Choroid plexus epithelial cell (primary cell): ENCODE measurements at regions not wholly inside any gene's neighbourhood (a gene's known extent, or its start where the extent isn't known, plus 50 kb on each side); places are given as distances from the start of the nearest gene placed in this dataset.

Experiments used
- DNase-seq: peaks from one replicate; pipeline ENCODE4 v3.0.0-alpha.2; 2010; ENCODE audit warnings: low read depth
- H3K4me3 ChIP-seq: 2 replicates; pipeline ENCODE4 v1.5.1; 2011; ENCODE audit warnings: low read depth, mild to moderate bottlenecking, control low read depth, low read length, moderate library complexity
- TF ChIP-seq, protein P1 (sequence below): conservative IDR thresholded peaks from 2 replicates; pipeline ENCODE4 v1.5.1; 2011; ENCODE audit warnings: low read depth, mild to moderate bottlenecking, control low read depth, inconsistent platforms, low read length, moderate library complexity

- TF ChIP-seq, protein P1, sequence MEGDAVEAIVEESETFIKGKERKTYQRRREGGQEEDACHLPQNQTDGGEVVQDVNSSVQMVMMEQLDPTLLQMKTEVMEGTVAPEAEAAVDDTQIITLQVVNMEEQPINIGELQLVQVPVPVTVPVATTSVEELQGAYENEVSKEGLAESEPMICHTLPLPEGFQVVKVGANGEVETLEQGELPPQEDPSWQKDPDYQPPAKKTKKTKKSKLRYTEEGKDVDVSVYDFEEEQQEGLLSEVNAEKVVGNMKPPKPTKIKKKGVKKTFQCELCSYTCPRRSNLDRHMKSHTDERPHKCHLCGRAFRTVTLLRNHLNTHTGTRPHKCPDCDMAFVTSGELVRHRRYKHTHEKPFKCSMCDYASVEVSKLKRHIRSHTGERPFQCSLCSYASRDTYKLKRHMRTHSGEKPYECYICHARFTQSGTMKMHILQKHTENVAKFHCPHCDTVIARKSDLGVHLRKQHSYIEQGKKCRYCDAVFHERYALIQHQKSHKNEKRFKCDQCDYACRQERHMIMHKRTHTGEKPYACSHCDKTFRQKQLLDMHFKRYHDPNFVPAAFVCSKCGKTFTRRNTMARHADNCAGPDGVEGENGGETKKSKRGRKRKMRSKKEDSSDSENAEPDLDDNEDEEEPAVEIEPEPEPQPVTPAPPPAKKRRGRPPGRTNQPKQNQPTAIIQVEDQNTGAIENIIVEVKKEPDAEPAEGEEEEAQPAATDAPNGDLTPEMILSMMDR, result no peak
- no peak overlapping the region for H3K4me3 ChIP-seq
- DNase-seq, result no peak
Observed at GRCh38 chr6:43940393-43941087, 170.5 kb downstream of the VEGFA start.

DNA sequence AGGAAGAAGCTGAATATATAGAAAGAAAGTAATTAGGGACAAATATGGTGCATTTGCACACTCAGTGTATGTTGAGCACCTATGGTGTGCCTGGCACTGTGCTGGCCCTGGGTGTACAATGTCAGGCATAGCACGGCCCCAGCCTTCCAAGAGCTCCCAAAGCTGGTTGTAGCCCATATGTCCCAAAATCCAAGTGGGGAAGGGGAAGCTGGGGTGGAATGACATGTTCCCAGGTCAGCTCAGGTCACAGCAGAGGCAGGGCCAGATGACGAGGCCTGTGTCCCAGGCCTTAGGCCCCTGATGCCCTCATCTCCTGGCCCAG, 170.0 kb downstream of the VEGFA start:
- TF ChIP-seq, protein P1, result no peak
- DNase-seq, result no peak
- no peak overlapping the region for H3K4me3 ChIP-seq

- DNase-seq, result no peak
- H3K4me3 ChIP-seq, result no peak overlapping the region
- TF ChIP-seq, protein P1, result no peak
Observed at GRCh38 chr6:43939281-43940070, 169.5 kb downstream of the VEGFA start.

GRCh38 chr6:43938178-43939105, 168.4 kb downstream of the VEGFA start:
- H3K4me3 ChIP-seq, result no peak overlapping the region
- no peak for DNase-seq
- TF ChIP-seq, protein P1, result no peak

DNA sequence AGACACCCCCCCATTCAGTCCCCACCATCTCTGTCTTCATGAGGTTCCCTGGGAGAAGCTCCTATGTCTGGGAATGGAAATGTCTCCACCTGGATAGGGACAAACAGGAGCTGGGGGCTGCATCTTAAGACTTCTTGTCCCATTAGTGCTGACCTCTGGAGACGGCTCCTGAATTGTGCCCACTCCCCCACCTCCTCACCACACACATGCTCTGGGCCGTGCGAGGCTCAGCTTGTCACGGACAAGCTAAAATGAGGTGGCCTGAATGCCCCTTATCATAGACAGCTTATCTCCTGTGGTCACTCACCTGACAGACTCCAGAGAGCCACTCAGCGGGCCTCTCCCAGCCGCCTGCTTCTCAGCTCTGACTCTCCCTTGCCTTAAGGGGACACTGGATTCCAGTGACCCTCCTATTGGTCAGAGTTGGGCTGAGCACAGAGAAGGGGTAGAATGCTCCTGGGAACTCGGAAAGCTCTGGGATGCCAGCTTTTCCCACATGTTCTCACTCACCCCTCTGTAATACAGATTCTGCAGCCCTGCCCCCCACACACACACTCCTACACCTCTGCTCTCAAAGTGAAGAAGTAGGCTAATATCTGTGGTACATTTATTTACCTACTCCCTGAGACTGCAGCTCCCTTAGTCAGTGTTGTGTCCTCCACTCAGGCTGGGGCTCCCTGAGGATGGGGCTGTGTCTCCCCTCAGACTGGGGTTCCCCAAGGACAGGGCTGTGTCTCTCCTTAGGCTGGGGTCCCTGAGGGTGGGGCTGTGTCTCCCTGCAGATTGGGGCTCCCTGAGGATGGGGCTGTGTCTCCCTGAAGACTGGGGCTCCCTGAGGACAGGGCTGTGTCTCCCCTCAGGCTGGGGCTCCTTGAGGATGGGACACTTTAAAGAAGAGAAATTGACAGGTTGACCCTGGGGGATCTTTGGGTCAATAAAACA, 167.5 kb downstream of the VEGFA start:
- no peak overlapping the region for H3K4me3 ChIP-seq
- no peak for DNase-seq
- TF ChIP-seq, protein P1, result no peak

GRCh38 chr6:43936476-43936875, 166.5 kb downstream of the VEGFA start:
- DNase-seq, result no peak
- H3K4me3 ChIP-seq, result no peak overlapping the region
- TF ChIP-seq, protein P1, result no peak
